ENCODE measurements at regions not wholly inside any gene's neighbourhood (a gene's known extent, or its start where the extent isn't known, plus 50 kb on each side); places are given as distances from the start of the nearest gene placed in this dataset.
A peak's percentile ranks its signal among the peaks of the same experiment; 100 is the strongest.

- no peak for DNase-seq (ENCODE audit: low read depth in 2 of 2)
Measured at GRCh38 chr3:13954741-13955483, 75.0 kb upstream of the WNT7A start.

GRCh38 chr3:13954266-13954665, 74.4 kb upstream of the WNT7A start:
- no peak for DNase-seq (ENCODE audit: low read depth in 2 of 2)

- no peak for DNase-seq (ENCODE audit: low read depth in 2 of 2)
Measured at GRCh38 chr3:13951184-13951583, 71.3 kb upstream of the WNT7A start.

GRCh38 chr3:13950042-13950441, 70.2 kb upstream of the WNT7A start:
- no peak for DNase-seq (ENCODE audit: low read depth in 2 of 2)

GRCh38 chr3:13947912-13948311, 68.0 kb upstream of the WNT7A start:
- DNase-seq (ENCODE audit: low read depth in 2 of 2): no peak

GRCh38 chr3:13939206-13939605, 59.3 kb upstream of the WNT7A start:
- no peak for DNase-seq (ENCODE audit: low read depth in 2 of 2)

GRCh38 chr3:13937131-13937530, 57.3 kb upstream of the WNT7A start:
- no peak for DNase-seq (ENCODE audit: low read depth in 2 of 2)

- DNase-seq (ENCODE audit: low read depth in 2 of 2): no peak
Measured at GRCh38 chr3:13935494-13936094, 55.7 kb upstream of the WNT7A start.

- no peak for DNase-seq (ENCODE audit: low read depth in 2 of 2)
Measured at GRCh38 chr3:13934813-13935212, 54.9 kb upstream of the WNT7A start.

GRCh38 chr3:13934315-13934714, 54.4 kb upstream of the WNT7A start:
- no peak for DNase-seq (ENCODE audit: low read depth in 2 of 2)

GRCh38 chr3:13932578-13933295, 52.9 kb upstream of the WNT7A start:
- DNase-seq (ENCODE audit: low read depth in 2 of 2): peak in 1 of 2 donors; percentile 6

- no peak for DNase-seq (ENCODE audit: low read depth in 2 of 2)
Measured at GRCh38 chr3:13931172-13931571, 51.3 kb upstream of the WNT7A start.

Measured in activated CD4-positive, alpha-beta T cell treated with anti-CD3 and anti-CD28 coated beads for 24 hours (primary cell).